IPS DF 4.7 (cell line): ENCODE measurements at regions not wholly inside any gene's neighbourhood (a gene's known extent, or its start where the extent isn't known, plus 50 kb on each side); places are given as distances from the start of the nearest gene placed in this dataset.

Source experiments
- DNase-seq: peaks from one replicate; pipeline ENCODE4 v3.0.0-alpha.2; 2013; ENCODE audit warnings: low spot score; ENCODE audit errors: extremely low read depth

DNA sequence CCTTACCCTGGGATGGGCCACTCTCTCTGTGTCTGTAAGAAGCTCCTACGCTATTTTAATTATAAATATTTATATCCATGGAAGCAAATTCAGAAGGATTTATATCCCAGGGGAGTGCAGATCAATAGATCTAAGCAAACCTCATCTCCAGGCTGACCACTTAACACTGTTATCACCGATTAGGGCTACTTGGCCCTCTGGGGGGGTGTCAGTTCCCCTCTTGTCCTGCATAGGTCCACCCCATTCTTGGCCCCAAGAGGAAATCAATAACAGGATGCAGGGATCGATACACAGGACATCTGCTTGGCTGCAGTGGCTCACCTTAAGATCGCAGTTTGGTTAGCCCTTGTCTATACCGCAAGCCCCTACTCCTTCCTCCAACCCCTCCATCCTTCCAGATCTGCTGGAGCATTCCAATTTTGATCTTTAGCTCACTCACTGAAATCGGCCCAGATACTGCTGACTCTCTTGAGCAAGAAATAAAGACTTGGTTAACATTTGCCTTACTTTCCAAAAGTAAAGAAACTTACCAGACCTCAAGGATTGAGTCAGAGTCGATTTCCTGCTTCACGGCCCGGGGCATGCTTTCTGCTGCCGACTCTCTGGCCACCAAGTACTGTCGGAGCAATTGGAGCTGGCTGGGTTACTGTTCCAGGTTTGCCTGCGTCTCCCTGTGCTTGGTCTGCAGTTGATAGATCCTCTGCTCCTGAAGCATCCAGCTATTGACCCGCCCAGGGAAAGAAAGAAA is 112.3 kb upstream of the PMFBP1 start:
- no peak for DNase-seq

GRCh38 chr16:72282362-72282761 is 110.4 kb upstream of the PMFBP1 start:
- no peak for DNase-seq

DNA sequence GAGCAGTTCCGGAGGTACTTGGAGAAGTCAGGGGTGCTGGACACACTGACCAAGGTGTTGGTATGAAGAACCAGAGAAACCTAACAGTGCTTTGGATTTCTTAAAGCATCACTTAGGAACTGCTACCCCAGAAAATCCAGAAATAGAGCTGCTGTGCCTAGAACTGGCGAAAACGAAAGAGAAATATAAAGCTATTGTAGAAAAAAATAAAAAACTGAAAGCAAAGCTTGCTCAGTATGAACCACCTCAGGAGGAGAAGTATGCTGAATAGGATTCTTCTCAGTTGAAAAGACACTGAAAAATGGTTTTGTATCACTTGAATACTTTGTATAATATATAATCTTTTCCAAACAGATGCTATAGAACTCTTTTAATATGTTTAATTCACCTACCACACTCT is 106.3 kb upstream of the PMFBP1 start:
- DNase-seq, result no peak

GRCh38 chr16:72277749-72278148 is 105.8 kb upstream of the PMFBP1 start:
- DNase-seq, result no peak

DNA sequence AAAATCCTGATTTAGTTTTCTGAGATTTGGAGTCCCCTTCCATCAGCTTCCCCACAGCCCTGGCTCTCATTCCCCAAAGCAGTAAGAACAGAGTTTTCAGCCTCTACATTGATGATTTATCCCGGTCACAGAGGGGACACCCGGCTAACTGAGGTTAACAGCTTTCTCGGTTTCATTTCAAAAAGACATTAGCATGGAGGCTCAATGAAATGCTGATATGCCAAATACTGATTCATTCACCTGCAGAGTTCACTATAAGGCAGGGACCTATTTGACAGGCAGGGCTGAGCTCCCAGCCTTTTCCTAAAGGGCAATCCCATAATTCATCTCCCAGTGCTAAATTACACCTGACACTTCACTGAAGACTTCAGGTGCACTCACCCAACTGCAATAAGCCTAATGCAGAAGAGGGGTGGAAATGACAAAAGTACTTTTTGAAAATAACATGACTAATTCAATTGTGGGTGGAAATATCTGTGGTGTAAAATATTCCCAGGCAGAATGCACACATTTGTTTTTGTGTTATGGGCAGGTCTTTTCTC is 99.8 kb upstream of the PMFBP1 start:
- no peak for DNase-seq

DNA sequence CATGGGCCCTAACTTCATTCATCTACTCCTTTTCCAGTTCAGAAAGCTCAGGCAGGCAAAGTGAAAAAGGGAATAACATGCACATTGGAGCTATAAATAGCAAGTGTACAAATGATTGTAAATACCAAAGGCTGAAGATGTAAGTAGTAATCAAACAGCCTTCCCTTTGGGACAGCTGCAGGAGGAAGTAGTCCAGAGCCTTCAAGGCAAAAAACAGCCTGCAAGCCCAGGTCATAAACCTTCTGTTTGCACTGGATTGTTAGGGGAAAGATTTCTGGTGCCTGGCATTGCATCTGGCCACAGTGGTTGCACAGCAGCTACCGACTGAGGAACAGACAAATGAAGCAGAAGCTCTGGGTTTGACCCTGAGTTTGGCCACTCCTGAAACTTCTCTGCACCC is 98.6 kb upstream of the PMFBP1 start:
- DNase-seq, result no peak

- DNase-seq, result no peak
Observed at GRCh38 chr16:72266836-72267235, 94.9 kb upstream of the PMFBP1 start.

DNA sequence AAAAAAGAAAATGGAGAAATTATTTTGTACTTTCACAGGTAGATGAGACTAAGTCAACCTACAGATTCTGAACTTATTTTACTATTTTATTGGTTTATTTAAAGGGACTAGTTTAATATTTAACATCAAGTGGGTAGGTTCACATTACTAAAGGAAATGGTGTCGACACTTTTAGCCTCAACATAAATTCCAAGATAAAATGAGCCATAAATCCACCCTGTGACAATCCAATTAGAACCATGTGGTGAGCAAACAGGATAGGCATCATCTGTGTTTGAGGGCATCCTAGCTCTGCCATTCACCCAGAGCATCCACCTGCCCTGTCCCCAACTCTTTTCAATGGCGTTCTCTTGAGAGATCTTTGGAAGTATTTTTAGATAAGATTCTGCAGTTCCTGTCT is 92.8 kb upstream of the PMFBP1 start:
- no peak for DNase-seq

DNA sequence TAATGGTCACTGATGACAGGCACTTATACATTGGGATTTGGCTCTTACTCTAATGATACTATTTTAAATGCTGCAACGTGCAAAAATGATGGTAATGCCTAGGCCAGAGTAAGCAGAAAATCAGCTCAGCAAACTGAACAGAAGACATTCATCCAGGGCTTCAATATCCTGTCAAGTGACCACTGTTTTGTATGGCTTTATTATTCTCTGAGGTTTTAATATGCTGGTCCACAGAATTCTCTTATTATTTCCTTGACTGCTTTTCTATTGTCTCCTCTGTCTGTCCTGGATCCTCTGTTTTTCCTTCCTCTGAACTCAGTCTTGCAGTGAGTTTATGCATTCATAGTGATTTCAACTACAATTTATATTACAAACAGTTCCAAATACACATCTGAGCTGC is 90.8 kb upstream of the PMFBP1 start:
- no peak for DNase-seq

DNA sequence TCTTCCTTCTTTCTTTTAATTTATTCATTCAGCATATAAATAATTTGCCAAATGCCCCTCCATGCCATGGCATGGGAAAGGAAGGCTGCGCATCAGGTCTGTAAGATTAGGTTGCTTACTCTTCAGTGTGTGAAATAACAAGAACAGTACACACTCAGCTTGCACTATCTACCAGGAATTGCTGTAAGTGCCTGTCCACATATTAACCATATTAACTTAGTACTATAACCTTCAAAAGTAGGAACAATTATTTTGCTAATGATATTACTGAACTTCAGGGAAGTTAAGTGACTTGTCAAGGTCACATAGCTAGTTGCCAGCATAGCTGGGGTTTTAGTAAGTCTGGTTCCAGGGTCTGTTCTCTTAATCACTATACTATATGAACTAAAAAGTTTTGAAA is 89.2 kb upstream of the PMFBP1 start:
- DNase-seq, result no peak

- DNase-seq, result no peak
Observed at GRCh38 chr16:72256398-72257066, 84.6 kb upstream of the PMFBP1 start.

DNA sequence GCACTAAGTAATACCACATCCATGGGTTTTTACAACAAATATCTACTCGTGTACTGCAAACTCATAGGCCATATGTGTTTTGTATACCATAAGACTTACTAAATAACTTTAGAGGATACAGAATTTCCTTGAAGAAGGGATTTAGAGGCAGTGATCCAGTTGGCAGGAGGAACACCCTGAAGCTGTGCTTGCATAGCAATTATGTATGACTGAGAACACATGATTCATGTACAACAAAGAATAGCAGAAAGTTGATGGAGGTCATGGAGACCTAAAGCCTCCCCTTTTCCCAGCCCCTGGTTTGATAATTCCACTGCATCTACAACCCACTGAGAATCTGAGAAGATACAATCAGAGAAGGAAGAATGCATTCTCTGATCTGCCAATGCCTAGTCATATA is 83.8 kb upstream of the PMFBP1 start:
- DNase-seq, result no peak

DNA sequence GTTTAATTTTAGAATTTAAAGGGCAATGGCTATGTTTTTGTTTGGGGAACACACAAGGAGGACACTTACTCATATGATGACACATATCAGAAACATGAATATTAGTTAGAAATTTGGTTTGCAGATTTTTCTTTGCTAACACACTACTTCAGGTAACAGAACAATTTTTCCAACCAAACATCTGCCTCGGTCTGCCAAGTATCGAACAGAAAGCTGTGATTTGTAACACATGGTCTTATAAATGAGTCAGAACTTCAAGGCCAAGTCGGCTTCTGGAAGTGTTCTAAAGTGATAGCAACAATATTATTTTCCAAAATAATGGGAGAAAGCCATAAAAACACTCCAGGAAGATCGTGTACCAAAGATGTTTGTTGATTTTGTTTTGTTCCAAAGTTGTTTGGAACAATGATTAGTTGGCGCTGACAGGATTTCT is 75.9 kb upstream of the PMFBP1 start:
- no peak for DNase-seq

GRCh38 chr16:72246423-72246822 is 74.5 kb upstream of the PMFBP1 start:
- DNase-seq, result no peak

DNA sequence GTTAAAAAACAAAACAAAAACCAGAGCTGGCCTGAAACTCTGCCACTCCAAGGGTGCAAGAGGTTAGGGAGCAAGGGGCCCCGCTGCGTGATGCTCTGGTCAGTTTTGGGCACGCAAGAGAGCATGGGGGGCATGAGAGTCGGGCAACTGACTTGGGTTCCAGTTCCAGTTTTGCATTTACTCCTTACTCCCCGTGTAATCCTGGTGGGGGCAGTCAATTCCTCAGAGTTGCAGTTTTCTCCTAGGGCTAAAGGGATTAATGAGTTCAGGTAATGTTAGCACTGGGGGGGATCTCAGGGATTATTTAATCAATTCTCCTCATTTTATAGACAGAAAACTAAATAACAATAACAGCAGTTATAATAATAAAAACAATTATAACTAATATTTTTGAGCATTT is 72.9 kb upstream of the PMFBP1 start:
- no peak for DNase-seq

- no peak for DNase-seq
Observed at GRCh38 chr16:72243621-72244020, 71.7 kb upstream of the PMFBP1 start.

DNA sequence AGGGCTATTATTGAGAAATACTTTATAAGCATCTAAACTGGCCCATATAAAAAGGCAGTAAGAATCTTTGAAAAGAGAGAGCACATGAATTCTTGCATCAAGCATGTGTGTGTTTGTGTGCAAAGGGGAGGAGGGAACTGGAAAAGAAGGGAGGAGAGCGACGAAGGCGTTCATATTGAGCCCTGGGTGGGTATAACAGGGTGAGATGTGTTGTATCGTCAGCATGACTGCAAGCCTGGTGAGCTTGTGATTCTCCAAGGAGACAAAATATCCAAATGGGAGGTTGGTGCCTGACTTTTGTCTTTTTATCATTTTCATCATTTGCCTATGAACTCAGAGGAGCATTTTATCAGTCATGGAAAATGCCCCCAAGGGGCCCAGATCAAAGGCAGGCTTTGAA is 70.8 kb upstream of the PMFBP1 start:
- DNase-seq, result no peak

- no peak for DNase-seq
Observed at GRCh38 chr16:72241930-72242329, 70.0 kb upstream of the PMFBP1 start.

DNA sequence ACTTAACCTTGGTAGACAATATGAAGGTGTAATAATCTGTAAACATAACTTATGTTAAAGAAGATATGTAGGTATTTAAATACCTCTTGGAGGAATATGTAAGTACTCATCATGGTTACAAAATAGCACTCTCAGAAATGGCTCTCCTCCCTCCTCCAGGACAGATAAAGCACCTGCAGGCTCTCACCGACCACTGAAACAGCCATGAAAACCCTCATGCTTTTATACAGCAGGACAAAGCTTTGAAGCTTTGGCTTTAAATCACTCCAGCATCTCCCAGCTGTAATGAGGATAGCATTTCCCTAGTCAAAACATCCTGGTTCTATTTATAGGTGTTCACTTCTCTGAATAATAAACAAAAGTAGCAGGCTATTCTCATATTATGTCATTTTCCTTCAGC is 69.1 kb upstream of the PMFBP1 start:
- no peak for DNase-seq

GRCh38 chr16:72240466-72240865 is 68.5 kb upstream of the PMFBP1 start:
- DNase-seq, result no peak

DNA sequence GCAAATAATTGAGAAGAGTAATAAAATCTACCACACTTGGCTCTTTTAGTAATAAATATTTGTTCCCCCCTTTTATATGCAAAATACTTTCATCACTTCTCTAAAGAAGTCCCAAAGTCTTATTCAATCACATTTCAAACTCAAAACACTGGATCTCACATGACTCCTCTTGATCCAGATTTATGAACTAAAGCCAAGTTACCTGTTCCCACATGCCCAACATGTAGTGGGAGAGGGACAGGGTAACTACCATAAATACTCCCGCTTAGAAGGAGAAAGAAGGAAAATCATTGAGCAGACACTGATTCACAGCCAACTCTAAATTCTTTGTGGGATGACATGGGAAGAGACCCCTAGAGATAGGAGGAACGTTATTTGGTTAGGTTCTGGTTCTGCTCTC is 64.9 kb upstream of the PMFBP1 start:
- DNase-seq, result no peak

DNA sequence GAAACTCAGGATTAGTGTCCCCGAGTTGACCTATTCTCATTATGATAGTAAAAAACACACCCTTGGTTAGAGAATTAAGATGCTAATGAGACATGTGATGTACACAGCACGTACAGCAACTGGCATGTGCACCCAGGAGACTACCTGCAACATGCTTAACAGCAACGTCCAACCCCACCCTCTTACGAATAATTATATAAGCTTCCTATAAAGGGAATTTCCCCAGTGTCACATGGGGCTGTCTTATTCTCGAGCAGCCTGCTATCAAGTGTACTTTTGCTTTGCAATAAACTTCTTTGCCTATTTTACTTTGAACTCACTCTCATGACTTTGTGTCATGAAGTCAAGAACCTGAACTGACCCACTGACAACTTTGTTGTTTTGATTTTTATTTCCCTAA is 62.4 kb upstream of the PMFBP1 start:
- DNase-seq, result no peak

GRCh38 chr16:72228014-72228413 is 56.1 kb upstream of the PMFBP1 start:
- no peak for DNase-seq
